MG63 (cell line): ENCODE measurements at regions not wholly inside any gene's neighbourhood (a gene's known extent, or its start where the extent isn't known, plus 50 kb on each side); places are given as distances from the start of the nearest gene placed in this dataset.

Experiments used
- DNase-seq: peaks from one replicate; pipeline ENCODE4 v3.0.0-alpha.2; 2020
- H3K27me3 ChIP-seq: fragments of 250-450 bp; sonication (Bioruptor Pico); 2 replicates; pipeline ENCODE4 v1.5.1; 2020; ENCODE audit warnings: mild to moderate bottlenecking, moderate library complexity
- H3K36me3 ChIP-seq: fragments of 250-450 bp; sonication (Bioruptor Pico); 2 replicates; pipeline ENCODE4 v1.5.1; 2020; ENCODE audit warnings: mild to moderate bottlenecking, moderate library complexity
- H3K4me3 ChIP-seq: fragments of 250-450 bp; sonication (Bioruptor Pico); 2 replicates; pipeline ENCODE4 v1.5.1; 2020; ENCODE audit warnings: mild to moderate bottlenecking, moderate library complexity
- H3K9me3 ChIP-seq: fragments of 250-450 bp; sonication (Bioruptor Pico); 2 replicates; pipeline ENCODE4 v1.5.1; 2020; ENCODE audit warnings: mild to moderate bottlenecking, moderate library complexity

GRCh38 chr4:79492148-79492547, 84.1 kb upstream of the GK2 start:
- H3K4me3 ChIP-seq, result no peak overlapping the region
- no peaks in the 10 kb centered on the region for H3K9me3 ChIP-seq
- DNase-seq, result no peak
- H3K36me3 ChIP-seq, result no peaks in the 10 kb centered on the region
- no peaks in the 10 kb centered on the region for H3K27me3 ChIP-seq

GRCh38 chr4:79489506-79489905, 81.5 kb upstream of the GK2 start:
- Histone ChIP-seq H3K4me3 (no peak overlapping the region), H3K36me3 (no peaks in the 10 kb centered on the region), H3K27me3 (no peaks in the 10 kb centered on the region), H3K9me3 (no peaks in the 10 kb centered on the region)
- DNase-seq, result no peak

GRCh38 chr4:79476196-79476595, 68.2 kb upstream of the GK2 start:
- Histone ChIP-seq H3K4me3 (no peak overlapping the region), H3K9me3 (no peaks in the 10 kb centered on the region), H3K27me3 (no peaks in the 10 kb centered on the region), H3K36me3 (no peaks in the 10 kb centered on the region)
- DNase-seq, result peak; percentile 5

- Histone ChIP-seq H3K4me3 (no peak overlapping the region), H3K9me3 (no peaks in the 10 kb centered on the region), H3K36me3 (no peaks in the 10 kb centered on the region), H3K27me3 (no peaks in the 10 kb centered on the region)
- DNase-seq, result no peak
These were observed 65.4 kb upstream of the GK2 start for GRCh38 chr4:79473439-79473724.

GRCh38 chr4:79472693-79473438, 64.8 kb upstream of the GK2 start:
- H3K4me3 ChIP-seq, result no peak overlapping the region
- H3K27me3 ChIP-seq, result no peaks in the 10 kb centered on the region
- no peaks in the 10 kb centered on the region for H3K36me3 ChIP-seq
- DNase-seq, result no peak
- no peaks in the 10 kb centered on the region for H3K9me3 ChIP-seq

GRCh38 chr4:79472036-79472435, 64.0 kb upstream of the GK2 start:
- Histone ChIP-seq H3K27me3 (no peaks in the 10 kb centered on the region), H3K36me3 (no peaks in the 10 kb centered on the region), H3K4me3 (no peak overlapping the region), H3K9me3 (no peaks in the 10 kb centered on the region)
- DNase-seq, result no peak

GRCh38 chr4:79471309-79471708, 63.3 kb upstream of the GK2 start:
- no peak for DNase-seq
- Histone ChIP-seq H3K4me3 (no peak overlapping the region), H3K9me3 (no peaks in the 10 kb centered on the region), H3K27me3 (no peaks in the 10 kb centered on the region), H3K36me3 (no peaks in the 10 kb centered on the region)

GRCh38 chr4:79467246-79467932, 59.4 kb upstream of the GK2 start:
- no peaks in the 10 kb centered on the region for H3K27me3 ChIP-seq
- no peak for DNase-seq
- no peaks in the 10 kb centered on the region for H3K36me3 ChIP-seq
- no peak overlapping the region for H3K4me3 ChIP-seq
- H3K9me3 ChIP-seq, result no peaks in the 10 kb centered on the region

- no peaks in the 10 kb centered on the region for H3K36me3 ChIP-seq
- H3K4me3 ChIP-seq, result no peak overlapping the region
- H3K27me3 ChIP-seq, result no peaks in the 10 kb centered on the region
- DNase-seq, result no peak
- H3K9me3 ChIP-seq, result no peaks in the 10 kb centered on the region
These were observed 58.6 kb upstream of the GK2 start for GRCh38 chr4:79466621-79467020.
